ENCODE measurements at regions not wholly inside any gene's neighbourhood (a gene's known extent, or its start where the extent isn't known, plus 50 kb on each side); places are given as distances from the start of the nearest gene placed in this dataset.
"Not testable (repeated sequence)": the region's sequence is repeated elsewhere in the genome, so short reads cannot be mapped to it uniquely, and the experiment has no call there.

DNA sequence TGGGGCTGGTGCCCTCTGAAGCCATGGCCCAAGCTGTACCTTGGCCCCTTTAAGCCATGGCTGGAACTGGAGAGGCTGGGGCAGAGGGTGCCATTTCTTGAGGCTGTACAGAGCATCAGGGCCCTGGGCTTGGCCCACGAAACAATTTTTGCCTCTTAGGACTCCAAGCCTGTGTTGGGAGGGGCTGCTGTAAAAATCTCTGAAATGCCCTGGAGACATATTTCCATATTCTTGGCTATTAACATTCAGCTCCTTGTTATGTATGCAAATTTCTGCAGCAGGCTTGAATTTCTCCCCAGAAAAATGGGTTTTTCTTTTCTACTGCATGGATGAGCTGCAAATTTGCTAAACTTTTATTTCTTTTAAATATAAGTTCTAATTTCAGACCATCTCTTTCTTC is 834.0 kb downstream of the DSC3 start:
- intact Hi-C loops (cut with micrococcal nuclease): no loop called here

DNA sequence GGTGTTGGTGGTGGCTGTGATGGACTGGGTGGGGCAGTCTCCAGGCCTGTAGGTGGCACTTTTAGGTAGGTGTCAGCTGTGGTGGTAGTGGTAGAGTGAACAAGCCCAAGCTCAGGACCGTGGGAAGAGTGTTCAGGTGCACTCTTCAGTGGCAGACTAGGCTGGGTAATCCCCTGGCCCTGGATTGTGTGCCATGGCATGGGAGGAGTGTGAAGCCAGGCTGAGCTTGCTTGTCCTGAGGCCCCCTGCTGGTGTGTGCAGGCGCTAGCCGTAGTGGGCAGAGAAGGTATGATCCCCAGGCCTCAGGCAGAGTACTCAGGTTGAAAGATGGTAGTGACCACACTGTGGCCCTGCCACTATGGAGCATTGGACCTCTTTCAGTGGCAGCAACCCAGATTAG is 850.3 kb downstream of the DSC3 start:
- intact Hi-C loops (cut with micrococcal nuclease): no loop called here

DNA sequence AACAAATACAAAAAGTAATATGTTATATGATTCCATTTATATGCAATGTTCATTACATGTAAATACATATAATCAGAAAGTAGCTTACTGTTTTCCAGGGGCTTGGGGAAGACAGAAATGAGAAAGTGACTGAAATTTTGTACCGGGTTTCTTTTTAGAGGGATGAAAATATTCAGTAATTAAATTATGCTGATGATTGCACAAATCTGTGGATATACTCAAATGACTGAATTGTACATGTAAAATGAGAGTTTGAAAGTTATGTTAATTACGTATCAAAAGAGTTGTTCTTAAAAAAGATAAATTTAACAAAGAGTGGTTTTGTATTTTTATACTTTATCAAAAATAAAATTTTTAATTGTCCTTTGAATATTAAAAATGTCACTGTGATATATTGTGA is 856.3 kb downstream of the DSC3 start:
- intact Hi-C loops (cut with micrococcal nuclease): no loop called here

DNA sequence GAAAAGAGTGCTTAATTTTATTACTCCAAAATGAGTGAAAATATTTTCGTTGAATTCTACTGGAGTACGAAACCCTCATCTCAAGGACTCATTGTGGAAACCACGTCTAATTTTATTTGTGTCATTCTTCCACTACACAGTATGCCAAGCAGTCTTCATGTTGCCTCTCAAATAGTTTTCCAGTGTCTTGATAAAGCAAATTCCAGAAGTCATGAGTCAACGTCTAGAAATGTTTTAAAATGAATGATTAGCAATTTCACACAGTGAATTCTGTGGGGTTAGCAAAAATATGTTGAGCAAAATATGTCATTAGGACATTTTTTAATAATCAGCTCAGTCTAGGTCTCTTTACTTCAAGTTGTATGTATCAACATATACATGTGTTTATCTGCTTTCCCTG is 865.5 kb downstream of the DSC3 start:
- intact Hi-C loops (cut with micrococcal nuclease): no loop called here

DNA sequence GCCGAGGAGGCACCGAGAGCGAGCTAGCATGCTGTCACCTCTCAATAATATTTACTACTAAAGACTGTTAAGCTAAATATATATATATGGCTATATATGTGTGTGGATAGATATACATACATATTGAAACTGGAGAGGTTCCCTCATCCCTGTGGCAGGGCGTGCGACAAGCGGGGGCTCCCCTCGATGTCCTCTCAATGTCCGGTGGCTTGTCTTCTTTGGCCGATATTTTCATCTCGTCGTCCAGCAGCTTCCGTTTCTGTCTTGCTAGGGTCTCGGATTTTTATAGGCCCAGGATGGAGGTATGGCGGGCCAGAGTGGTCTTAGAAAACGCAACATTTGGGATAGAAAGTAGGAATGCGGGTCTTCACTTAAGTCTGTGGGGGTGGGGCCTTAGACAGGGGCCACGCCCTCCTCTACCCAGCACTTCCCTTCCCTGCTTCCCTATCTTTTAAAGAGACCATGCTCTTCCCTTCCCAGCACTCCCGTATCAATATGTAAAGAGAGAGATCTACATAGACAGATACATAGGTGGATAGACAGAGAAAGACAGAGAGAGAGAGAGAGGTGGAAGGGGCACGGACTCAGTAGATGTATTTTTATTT is 866.8 kb downstream of the DSC3 start:
- intact Hi-C loops (cut with micrococcal nuclease): no loop called here

DNA sequence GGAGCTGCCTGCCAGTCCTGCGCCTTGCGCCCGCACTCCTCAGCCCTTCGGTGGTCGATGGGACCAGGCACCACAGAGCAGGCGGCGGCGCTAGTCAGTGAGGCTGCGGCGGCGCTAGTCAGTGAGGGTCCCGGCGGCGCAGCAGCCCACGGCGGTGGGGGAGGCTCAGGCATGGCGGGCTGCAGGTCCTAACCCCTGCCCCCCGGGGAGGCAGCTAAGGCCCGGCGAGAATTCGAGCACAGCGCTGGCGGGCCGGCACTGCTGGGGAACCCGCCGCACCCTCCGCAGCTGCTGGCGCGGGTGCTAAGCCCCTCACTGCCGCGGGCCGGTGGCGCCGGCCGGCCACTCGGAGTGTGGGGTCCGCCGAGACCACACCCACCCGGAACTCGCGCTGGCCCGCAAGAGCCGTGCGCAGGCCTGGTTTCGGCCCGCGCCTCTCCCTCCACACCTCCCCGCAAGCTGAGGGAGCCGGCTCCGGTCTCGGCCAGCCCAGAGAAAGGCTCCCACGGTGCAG is 867.4 kb downstream of the DSC3 start:
- intact Hi-C loops (cut with micrococcal nuclease): no loop called here

DNA sequence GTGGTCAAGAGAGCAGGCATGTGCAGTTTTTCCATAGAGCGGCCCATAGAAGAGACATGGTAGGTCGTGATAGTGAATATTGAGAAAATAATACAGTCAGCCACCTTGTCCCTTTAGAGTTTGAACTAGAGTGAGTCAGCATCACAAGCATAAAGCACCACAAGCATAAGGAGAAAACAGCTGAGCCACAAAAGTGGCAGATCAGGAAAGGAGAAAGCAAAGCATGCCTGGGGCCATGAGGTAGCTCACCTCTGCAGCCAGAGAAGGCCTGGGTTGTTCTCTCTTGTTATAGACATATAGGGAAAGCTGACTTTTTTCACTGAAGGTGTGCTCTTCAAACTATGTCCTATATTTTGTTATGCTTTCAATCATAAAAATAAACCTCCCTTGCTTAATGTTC is 879.0 kb downstream of the DSC3 start:
- intact Hi-C loops (cut with micrococcal nuclease): no loop called here

DNA sequence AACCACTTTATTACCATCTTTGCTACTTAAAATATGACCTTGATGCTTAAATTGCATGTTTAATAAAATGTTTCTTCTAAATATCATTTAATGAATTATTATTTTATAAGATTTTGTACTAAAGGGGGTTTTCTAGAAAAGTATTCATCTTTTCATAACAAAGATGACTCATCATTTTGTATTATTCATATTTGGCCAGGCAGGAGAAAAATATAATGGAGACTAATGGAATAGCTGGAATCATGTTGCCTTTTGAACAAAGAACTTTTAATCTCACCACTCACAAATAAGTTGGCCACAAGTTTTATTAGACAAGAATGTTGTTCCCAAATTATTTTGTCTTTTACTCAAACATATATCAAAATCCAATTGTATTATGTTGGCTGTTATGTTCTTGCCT is 882.4 kb downstream of the DSC3 start:
- intact Hi-C loops (cut with micrococcal nuclease): no loop called here

DNA sequence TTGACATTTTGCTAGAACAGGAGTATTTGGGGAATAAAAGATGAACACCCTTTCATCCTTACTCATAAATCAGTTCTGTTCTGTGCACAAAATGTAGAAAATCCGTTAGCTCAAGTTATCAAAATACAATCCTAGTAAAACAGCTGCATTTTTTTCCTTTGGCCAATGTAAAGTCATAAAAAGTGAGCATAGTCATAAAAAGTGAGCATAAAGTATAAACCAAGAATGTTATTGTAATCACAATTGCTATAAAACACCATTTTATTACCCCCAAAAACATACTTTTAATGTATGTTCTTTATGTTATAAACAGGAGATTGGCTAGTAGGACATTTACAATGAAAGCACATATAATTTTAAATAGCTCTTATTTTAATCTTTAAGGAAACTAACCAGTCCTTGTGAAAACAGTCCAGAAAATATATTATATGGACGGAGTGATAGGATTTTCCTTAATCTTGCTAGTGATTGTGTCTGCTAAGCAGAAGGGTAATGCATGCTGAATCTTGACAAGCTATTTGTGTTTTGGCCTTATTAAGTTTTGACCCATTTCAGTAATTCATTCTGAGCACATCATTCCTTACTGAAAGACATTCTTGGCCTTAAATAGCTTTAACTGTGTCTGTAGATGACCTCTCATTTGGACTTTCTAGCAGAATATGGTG is 891.8 kb downstream of the DSC3 start:
- intact Hi-C loops (cut with micrococcal nuclease): no loop called here

DNA sequence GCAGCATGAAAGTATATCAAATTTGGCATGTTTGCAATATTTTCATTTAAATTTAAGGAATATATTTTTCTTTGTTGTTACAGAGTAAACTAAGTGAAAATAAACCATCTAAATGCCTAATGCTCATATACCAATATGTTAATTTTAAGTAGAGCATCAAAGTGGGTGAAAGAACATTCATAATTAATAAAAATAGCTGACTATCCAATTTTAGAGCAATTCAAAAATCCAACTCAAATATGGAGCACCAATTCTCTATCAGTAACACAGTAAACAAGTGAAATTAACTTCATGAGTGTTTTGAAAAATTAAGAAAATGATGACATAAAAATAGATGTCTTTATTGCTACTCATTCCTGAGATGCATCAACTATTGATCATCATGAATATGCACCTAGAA is 893.0 kb downstream of the DSC3 start:
- intact Hi-C loops (cut with micrococcal nuclease): no loop called here

DNA sequence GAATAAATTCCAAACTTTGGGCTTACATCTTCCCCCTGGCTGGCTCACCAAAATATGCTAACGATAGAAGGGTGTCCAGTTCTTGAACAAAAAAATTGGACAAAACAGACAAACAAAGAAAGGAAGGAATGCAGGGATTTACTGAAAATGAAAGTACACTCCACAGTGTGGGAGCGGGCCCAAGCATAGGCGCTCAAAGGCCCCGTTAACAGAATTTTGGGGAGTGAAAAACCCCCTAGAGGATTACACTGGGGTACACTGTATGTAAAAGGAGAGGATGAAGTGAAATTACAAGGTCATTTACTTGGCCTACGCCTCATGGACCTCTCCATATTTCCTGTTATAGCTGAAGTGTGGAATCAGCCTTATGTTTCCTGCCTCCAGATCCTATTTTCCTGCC is 899.7 kb downstream of the DSC3 start:
- intact Hi-C loops (cut with micrococcal nuclease): no loop called here

DNA sequence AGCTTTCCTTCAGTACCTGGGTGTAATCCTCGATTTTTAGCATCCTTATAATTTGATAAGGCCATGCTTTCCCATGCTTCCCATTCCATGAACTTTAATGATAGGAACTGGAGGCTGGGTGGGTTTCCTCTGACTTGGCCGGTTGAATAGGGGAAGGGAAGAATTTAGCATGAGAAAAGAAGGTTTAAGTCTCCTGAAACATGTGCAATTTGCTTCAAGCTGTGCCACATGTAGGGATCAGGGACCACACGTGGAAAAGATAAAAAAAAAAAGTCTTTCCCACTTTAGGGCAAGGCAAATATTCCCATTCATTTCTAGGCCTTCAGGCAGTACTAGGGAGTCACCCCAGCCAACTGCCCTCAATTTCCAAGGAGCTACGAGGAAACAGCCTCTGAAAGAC is 900.3 kb downstream of the DSC3 start:
- intact Hi-C loops (cut with micrococcal nuclease): no loop called here

DNA sequence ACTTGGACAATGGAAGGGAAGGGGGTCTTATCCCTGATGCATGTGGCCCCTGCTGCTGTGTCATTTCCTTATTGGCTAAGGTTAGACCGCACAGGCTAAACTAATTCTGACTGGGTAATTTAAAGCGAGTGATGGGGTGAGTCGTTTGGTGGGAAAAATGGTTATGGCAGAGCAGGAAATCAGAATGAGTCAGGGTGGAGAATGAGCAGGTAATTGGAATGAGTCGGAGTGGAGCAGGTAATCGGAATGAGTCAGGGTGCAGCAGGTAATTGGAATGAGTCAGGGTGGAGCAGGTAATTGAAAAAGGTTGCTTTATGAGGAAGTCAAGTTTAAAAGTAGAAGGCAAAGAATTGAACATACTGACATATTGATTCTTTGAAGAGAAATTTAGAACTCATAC is 901.0 kb downstream of the DSC3 start:
- intact Hi-C loops (cut with micrococcal nuclease): not testable (repeated sequence)

DNA sequence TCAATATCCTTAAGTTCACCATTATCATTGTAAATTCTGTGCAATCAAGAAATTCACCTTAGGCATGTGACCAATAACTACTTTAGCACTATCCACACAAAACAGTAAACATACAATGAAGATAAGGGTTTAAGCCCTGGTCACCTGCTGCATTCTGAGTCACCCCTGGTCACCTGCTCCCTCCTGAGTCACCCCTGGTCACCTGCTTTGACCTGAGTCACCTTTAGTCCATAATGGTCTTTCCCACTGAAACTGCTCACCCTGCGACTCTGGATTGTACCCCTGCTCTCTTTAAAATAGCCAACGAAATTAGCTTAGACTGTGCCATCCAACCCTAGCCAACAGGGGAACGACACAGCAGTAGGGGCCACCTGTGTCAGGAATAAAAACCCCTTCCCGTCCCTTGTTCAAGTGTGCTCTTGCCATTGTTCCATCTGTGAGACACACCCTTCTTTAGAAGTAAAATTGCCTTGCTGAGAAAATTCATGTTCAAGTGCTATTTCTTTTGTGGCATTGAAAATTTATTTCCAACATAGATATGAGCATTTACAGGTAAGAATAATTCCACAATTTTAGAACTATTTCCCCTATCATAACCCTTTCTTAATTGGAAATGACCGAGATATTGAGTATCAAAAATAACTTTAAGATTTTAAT is 902.8 kb downstream of the DSC3 start:
- intact Hi-C loops (cut with micrococcal nuclease): no loop called here

DNA sequence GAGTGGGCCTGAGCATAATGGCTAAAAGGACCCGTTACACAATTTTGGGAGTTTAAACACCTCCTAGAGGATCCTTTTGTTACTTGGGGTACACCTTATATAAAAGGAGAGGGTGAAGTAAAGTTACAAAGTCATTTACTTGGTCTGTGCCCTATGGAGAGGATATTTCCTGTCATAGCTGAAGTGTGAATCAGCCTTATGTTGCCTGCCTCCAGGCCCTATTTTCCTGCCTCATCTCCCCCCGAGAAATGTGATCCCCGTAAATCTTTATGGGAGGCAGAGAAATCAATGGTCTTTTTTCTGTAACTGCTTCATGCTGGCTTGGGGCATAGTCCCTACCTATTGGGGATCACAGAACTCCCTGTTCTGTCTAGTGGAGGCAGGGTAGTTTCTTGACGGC is 906.6 kb downstream of the DSC3 start:
- intact Hi-C loops (cut with micrococcal nuclease): no loop called here

DNA sequence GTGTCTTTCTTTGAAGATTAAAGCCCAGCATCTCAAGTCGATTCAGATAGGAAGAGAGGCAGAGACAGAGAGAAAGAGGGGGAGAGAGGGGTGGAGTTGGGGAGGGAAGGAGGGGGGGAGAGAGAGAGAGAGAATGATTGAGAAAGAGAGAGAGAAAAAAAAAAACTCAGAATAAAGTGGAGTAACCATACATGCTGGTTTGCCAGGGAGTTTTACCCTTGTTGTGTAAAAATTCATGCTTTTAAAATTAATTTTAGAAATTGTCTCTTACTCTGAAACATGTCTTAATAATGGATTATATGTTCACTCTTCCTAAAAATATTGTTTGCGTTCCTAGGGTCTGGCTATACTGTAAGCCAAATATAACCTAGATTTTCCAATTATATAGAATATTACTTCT is 908.5 kb downstream of the DSC3 start:
- intact Hi-C loops (cut with micrococcal nuclease): no loop called here

DNA sequence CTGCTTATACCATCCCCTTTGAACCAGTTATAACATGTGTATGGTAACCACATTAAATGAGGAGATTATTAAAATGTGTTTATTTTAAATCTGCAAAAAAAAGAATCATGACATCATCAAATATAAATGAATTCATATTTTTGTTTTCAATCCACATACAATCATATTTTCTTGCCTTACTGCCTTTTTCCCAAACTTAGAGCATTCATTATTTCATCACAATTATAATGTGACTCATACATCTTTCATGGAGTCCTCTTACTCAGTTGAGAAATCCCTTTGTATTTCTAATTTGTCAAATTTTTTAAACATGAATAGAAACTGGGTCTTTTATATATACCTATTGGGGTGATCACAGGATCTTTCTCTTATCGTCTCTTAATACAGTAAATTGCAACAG is 909.6 kb downstream of the DSC3 start:
- intact Hi-C loops (cut with micrococcal nuclease): no loop called here

DNA sequence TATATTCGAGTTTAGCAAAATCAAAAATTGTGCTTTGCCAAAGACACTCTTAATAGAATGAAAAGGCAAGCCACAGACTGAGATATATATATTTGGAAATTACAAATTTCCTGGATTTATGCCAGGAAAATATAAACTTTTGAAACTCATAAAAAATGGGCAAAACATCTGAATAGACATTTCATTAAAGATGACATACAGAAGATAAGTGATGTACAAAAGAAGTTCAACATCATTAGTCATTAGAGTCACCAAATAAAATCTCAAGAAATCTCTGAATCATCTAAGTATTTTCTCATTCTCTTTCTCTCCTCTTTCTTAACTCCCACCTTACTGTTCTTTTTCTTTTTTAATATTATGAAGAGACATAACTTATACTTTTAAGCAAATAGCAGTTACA is 921.1 kb downstream of the DSC3 start:
- intact Hi-C loops (cut with micrococcal nuclease): no loop called here

DNA sequence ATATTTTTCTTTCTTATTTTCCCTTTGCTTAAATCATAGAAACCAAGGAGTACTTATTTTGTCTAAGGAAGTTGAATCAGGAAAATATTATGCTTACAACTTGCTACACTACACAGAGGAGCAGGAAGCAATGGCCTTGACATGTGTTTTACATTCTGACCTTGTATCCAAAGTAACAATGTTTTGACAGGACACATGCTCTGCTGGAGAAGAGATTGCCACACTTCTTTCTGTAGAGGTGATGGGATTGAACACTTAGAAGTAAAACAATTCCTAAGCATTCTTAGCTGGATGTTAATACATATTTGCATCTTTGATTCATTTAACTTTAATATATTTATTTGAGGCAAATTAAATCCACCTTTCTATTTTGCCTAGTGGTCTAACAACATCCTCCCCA is 929.1 kb downstream of the DSC3 start:
- intact Hi-C loops (cut with micrococcal nuclease): no loop called here

DNA sequence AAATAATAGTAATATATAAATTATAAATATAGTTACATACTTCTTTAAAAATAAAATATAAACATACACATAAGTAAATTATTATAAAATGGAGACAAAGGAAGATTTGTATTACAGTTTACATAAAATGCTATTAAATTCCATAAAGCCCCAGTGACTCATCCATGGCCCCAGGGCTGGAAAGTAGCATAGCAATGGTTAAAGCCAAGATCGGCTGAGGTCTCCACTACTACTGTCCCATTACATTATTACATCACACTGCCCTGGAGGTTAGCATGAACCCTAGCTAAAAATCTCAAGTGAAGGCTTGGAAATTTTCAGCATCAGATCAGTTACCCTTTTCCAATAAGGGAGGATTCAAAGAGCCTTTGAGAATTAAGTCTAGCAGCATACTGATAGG is 936.2 kb downstream of the DSC3 start:
- intact Hi-C loops (cut with micrococcal nuclease): no loop called here

DNA sequence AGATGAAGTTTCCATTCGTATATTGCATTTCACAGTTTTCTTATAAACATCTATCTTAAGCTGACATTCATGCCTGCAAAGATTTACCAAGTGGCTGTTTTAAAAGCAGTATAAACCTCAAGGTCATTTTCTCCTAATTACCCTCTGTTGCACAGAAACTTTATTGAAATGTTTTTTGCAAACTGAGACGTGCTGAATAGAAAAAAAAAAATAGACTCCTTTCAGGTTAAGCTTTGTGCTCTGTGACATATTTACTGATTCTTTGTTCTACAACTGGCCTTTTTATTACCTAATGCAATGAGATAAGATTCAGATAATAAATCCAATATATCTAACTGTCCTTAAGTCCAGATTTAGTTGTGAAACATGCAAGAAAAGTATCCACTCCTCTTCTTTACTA is 938.7 kb downstream of the DSC3 start:
- intact Hi-C loops (cut with micrococcal nuclease): no loop called here

DNA sequence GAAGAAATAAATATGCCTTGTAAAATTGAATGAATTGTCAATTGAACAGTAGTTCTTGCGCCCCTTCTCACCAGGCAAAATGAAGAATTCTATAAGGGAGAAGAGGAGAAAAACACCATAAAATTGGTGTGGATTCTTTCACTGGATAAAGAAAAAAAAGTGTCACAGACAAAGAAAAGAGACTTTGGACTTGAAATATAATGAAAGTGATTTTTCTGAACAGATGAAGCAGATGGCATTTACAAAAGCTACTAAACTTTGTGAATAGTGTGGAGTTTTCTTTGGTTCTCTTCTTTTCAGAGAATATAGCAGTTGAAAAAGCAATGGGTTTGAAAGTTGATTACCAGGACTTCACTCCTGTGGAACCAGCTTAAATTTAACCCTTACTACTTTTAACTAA is 945.7 kb downstream of the DSC3 start:
- intact Hi-C loops (cut with micrococcal nuclease): no loop called here

DNA sequence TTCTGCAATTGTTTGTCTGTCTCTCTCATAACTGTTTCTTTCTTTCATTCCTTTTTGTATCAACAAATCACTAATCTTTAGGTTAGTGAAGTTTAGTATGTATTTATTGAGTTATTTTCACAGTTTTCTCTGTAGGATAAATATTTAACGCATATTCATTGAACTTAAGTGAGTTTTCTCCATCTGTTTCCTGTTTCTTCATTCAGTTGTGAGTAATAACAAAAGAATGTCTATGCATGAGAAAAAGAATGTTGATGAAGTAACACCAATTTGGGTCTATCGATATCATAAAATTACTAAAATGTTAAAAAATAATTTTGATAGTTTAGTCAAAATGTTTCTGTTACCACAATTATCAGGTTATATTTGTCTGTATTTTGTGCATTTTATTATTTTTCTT is 948.0 kb downstream of the DSC3 start:
- intact Hi-C loops (cut with micrococcal nuclease): no loop called here

Data from T-helper 2 cell treated with Interferon-gamma antibody and Interleukin-4, amounts not matched to agents 100 ng/mL and 5 ng/mL, for 36 hours (primary cell).